ENCODE measurements at regions not wholly inside any gene's neighbourhood (a gene's known extent, or its start where the extent isn't known, plus 50 kb on each side); places are given as distances from the start of the nearest gene placed in this dataset.
"Not testable (repeated sequence)": the region's sequence is repeated elsewhere in the genome, so short reads cannot be mapped to it uniquely, and the experiment has no call there.

GRCh38 chr4:159950707-159951106 lies 847.8 kb downstream of the RAPGEF2 start:
- no peak for DNase-seq

GRCh38 chr4:159966746-159967145 lies 863.9 kb downstream of the RAPGEF2 start:
- no peak for DNase-seq

GRCh38 chr4:159976871-159977482 lies 874.1 kb downstream of the RAPGEF2 start:
- DNase-seq = not testable (repeated sequence)

GRCh38 chr4:159977907-159978617 lies 875.2 kb downstream of the RAPGEF2 start:
- DNase-seq = no peak

GRCh38 chr4:159979351-159979750 lies 876.5 kb downstream of the RAPGEF2 start:
- no peak for DNase-seq

- DNase-seq = no peak
These were observed 877.1 kb downstream of the RAPGEF2 start for GRCh38 chr4:159979953-159980352.

- DNase-seq = no peak
These were observed 878.1 kb downstream of the RAPGEF2 start for GRCh38 chr4:159980826-159981468.

GRCh38 chr4:159981469-159981856 lies 878.6 kb downstream of the RAPGEF2 start:
- no peak for DNase-seq

GRCh38 chr4:159983082-159983481 lies 880.2 kb downstream of the RAPGEF2 start:
- DNase-seq = no peak

GRCh38 chr4:160009656-160010493 lies 907.0 kb downstream of the RAPGEF2 start:
- no peak for DNase-seq

GRCh38 chr4:160019936-160020335 lies 917.1 kb downstream of the RAPGEF2 start:
- DNase-seq = no peak

- DNase-seq = no peak
These were observed 917.9 kb downstream of the RAPGEF2 start for GRCh38 chr4:160020804-160021203.

- DNase-seq = no peak
These were observed 919.0 kb downstream of the RAPGEF2 start for GRCh38 chr4:160021870-160022269.

GRCh38 chr4:160026721-160027120 lies 923.8 kb downstream of the RAPGEF2 start:
- DNase-seq = no peak

GRCh38 chr4:160034501-160034900 lies 931.6 kb downstream of the RAPGEF2 start:
- no peak for DNase-seq

GRCh38 chr4:160038615-160039014 lies 935.7 kb downstream of the RAPGEF2 start:
- no peak for DNase-seq

GRCh38 chr4:160044693-160045092 lies 941.8 kb downstream of the RAPGEF2 start:
- DNase-seq = no peak

- no peak for DNase-seq
These were observed 979.7 kb downstream of the RAPGEF2 start for GRCh38 chr4:160082432-160083207.

GRCh38 chr4:160091631-160092030 lies 988.8 kb downstream of the RAPGEF2 start:
- no peak for DNase-seq

GRCh38 chr4:160100316-160100715 lies 997.4 kb downstream of the RAPGEF2 start:
- no peak for DNase-seq

- DNase-seq = no peak
These were observed 1008.0 kb downstream of the RAPGEF2 start for GRCh38 chr4:160110891-160111290.

- DNase-seq = no peak
These were observed 1014.8 kb downstream of the RAPGEF2 start for GRCh38 chr4:160117686-160118085.
